Upper lobe of left lung (tissue), 6 donors: ENCODE measurements at regions not wholly inside any gene's neighbourhood (a gene's known extent, or its start where the extent isn't known, plus 50 kb on each side); places are given as distances from the start of the nearest gene placed in this dataset.
A peak's percentile ranks its signal among the peaks of the same experiment; 100 is the strongest.

Source experiments
- ATAC-seq, 2 donors: fragments of 200-7000 bp; cut with Tn5 transposase; one replicate each; pipeline ENCODE4 v1.9.1; 2022; ENCODE audit warnings: mild to moderate bottlenecking in 2 of 2, moderate library complexity in 2 of 2; ENCODE audit not compliant: low FRiP score in 2 of 2
- DNase-seq, 2 donors: peaks; one replicate each; pipeline ENCODE4 v3.0.0-alpha.2; 2019 to 2020
- H3K27ac ChIP-seq, 4 donors: fragments of 200-600 bp; sonication (generic); one replicate each; pipeline ENCODE4 v1.5.1; 2016 to 2019
- H3K27me3 ChIP-seq, 4 donors: fragments of 200-600 bp; sonication (generic); one replicate each; pipeline ENCODE4 v1.5.1; 2017 to 2019
- H3K36me3 ChIP-seq, 4 donors: fragments of 200-600 bp; sonication (generic); one replicate each; pipeline ENCODE4 v1.5.1; 2016 to 2019
- H3K4me1 ChIP-seq, 4 donors: fragments of 200-600 bp; sonication (generic); one replicate each; pipeline ENCODE4 v1.5.1; 2018 to 2019
- H3K4me3 ChIP-seq, 4 donors: fragments of 200-600 bp; sonication (generic); one replicate each; pipeline ENCODE4 v1.5.1; 2017 to 2019; ENCODE audit warnings: mild to moderate bottlenecking in 2 of 4, moderate library complexity in 1 of 4
- H3K9me3 ChIP-seq, 4 donors: fragments of 200-600 bp; sonication (generic); one replicate each; pipeline ENCODE4 v1.5.1; 2018 to 2019
- EP300 ChIP-seq, 4 donors: sonication (generic); formaldehyde crosslinking; IDR thresholded peaks; one replicate each; pipeline ENCODE4 v1.5.1; 2017; ENCODE audit warnings: antibody characterized with exemption in 4 of 4, control low read depth in 2 of 4
- POLR2A ChIP-seq, 4 donors: fragments of 450-650 bp; IDR thresholded peaks; one replicate each; pipeline ENCODE4 v1.5.1; 2016 to 2017; ENCODE audit warnings: antibody characterized with exemption in 4 of 4, mild to moderate bottlenecking in 2 of 4
- POLR2AphosphoS5 ChIP-seq, 2 donors: sonication (generic); formaldehyde crosslinking; IDR thresholded peaks; one replicate each; pipeline ENCODE4 v1.5.1; 2017; ENCODE audit warnings: antibody characterized with exemption in 2 of 2
- WGBS, 2 donors: methylation state at CpG; one replicate each; pipeline ENCODE4 v1.1.5; 2017 to 2018; 5-methylcytosine and 5-hydroxymethylcytosine counted together
- TF ChIP-seq, protein P1 (sequence below), 6 experiments: fragments of 450-650 bp in 4 of 6; fragments of 200-600 bp in 2 of 6; sonication (generic) in 2 of 6; IDR thresholded peaks; one replicate each; pipeline ENCODE4 v1.5.1; 2016 to 2019; ENCODE audit warnings: antibody characterized with exemption in 6 of 6
- donor health status: DM: no; HTN: no; CAD: no; lungs with moderate emphysema.
- donor health status: DM: no; HTN: yes; CAD: no; lungs with severe emphysema.

DNA sequence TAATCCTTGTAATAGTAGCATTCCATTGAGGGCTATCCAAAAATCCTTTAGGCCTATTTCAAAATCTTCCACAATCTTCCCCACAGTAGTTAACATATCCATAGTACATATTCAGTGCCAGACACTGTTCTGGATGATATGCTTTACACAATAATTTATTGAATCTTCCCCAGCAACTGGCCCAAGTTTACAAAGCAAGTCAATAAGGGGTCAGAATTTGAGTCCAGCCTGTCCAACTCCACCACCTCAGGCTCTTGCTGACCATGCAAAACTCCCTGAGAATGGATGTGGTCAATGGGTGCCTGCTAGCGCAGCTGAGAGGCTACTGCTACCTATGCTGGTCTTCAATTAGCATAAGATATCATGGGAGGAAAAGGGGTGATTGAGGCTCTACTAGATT lies 529.6 kb downstream of the FGF9 start:
- WGBS, 2 donors, result 94 to 100% methylated on average over 1 of the region's 1 CpG
- H3K36me3 ChIP-seq, result no peaks in the 10 kb centered on the region
- H3K27ac ChIP-seq, result no peak overlapping the region
- peaks cover 0 to 3% (median 0%) of the 10 kb centered on the region in 4 donors for H3K4me1 ChIP-seq
- H3K9me3 ChIP-seq, result no peaks in the 10 kb centered on the region
- ATAC-seq, result no peak
- H3K4me3 ChIP-seq, result no peak overlapping the region
- TF ChIP-seq POLR2AphosphoS5 (IDR thresholded peaks at IDR 0.05), result no peak
- TF ChIP-seq POLR2A (IDR thresholded peaks at IDR 0.05), result no peak
- TF ChIP-seq, protein P1, sequence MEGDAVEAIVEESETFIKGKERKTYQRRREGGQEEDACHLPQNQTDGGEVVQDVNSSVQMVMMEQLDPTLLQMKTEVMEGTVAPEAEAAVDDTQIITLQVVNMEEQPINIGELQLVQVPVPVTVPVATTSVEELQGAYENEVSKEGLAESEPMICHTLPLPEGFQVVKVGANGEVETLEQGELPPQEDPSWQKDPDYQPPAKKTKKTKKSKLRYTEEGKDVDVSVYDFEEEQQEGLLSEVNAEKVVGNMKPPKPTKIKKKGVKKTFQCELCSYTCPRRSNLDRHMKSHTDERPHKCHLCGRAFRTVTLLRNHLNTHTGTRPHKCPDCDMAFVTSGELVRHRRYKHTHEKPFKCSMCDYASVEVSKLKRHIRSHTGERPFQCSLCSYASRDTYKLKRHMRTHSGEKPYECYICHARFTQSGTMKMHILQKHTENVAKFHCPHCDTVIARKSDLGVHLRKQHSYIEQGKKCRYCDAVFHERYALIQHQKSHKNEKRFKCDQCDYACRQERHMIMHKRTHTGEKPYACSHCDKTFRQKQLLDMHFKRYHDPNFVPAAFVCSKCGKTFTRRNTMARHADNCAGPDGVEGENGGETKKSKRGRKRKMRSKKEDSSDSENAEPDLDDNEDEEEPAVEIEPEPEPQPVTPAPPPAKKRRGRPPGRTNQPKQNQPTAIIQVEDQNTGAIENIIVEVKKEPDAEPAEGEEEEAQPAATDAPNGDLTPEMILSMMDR (IDR thresholded peaks at IDR 0.05), result no peak
- TF ChIP-seq EP300 (IDR thresholded peaks at IDR 0.05), result no peak
- H3K27me3 ChIP-seq, result no peaks in the 10 kb centered on the region
- no peak for DNase-seq

DNA sequence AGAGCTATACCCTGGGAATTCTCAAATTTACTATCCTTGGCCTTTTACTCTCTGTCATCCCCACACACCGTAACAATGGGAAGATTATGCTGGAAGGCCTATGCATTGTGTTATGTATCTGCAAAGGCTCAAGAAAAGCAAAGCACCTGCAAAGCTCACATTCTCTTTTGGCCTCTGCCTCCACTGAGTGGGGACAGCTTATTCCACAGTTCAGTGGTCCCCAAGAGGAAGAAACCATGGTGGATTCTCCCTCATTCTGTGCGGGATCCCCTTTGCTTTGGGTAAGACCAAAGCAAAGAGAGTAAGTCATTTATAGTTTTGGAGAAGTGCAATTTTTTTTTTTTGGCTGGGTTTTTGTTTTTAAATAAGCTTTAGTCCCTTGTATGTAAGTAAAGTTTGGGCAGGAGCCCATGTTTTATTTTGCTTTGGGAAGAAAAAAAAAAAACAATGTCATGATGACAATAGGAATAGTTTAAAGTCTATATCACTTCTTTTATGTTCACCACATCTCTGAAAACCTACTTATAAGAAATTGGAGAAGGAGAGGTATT lies 530.6 kb downstream of the FGF9 start:
- TF ChIP-seq POLR2AphosphoS5 (IDR thresholded peaks at IDR 0.05) (no peak), EP300 (IDR thresholded peaks at IDR 0.05) (no peak), POLR2A (IDR thresholded peaks at IDR 0.05) (no peak)
- TF ChIP-seq, protein P1 (IDR thresholded peaks at IDR 0.05), result no peak
- no peaks in the 10 kb centered on the region for H3K36me3 ChIP-seq
- no peaks in the 10 kb centered on the region for H3K9me3 ChIP-seq
- no peaks in the 10 kb centered on the region for H3K27me3 ChIP-seq
- no peak for DNase-seq
- H3K27ac ChIP-seq, result no peak overlapping the region
- H3K4me1 ChIP-seq, result peaks cover 0 to 3% (median 0%) of the 10 kb centered on the region in 4 donors
- H3K4me3 ChIP-seq, result no peak overlapping the region
- 92 to 99% methylated on average over 2 of the region's 2 CpGs for WGBS, 2 donors
- ATAC-seq, result no peak

DNA sequence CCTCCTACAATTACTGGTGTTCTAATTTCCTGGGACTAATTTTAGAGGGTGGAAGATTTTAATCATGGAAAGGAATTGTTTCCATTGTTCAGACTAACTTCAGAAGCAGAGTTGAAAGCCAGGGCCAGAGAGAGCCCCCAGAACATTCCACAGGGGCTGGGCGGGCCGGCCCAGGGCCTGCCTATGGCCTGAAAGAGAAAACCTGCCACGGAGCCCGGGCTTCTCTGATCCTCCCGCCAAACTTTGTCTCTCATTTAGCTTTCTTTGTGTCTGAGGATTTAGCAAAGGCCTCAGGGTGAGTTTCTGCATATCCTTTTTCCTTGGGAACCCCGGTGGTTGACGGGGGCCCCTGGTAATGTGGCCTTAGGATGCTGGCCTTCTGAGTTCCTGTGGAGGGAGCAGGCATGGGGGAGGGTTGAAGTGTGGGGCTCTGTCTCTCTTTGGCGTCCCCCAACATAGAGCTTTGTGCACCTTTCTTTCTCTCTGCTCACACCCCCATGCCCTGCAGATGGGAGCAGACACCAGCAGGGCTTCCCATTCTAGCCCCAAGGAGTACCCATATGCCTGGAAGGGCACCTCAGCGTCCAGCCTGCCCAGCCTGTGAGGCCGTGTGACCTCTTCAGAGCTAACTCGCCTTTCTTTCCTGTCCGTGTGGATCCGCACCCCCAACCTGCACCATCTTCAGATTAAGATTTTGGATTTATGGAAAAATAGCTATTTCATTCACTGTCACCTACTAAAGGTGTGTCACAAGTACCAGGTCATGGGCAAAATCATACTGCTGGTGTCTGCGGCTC lies 539.5 kb downstream of the FGF9 start:
- no peaks in the 10 kb centered on the region for H3K36me3 ChIP-seq
- H3K27ac ChIP-seq, result no peak overlapping the region
- no peaks in the 10 kb centered on the region for H3K4me1 ChIP-seq
- H3K9me3 ChIP-seq, result no peaks in the 10 kb centered on the region
- H3K4me3 ChIP-seq, result no peak overlapping the region
- TF ChIP-seq POLR2AphosphoS5 (IDR thresholded peaks at IDR 0.05), result no peak
- TF ChIP-seq, protein P1 (IDR thresholded peaks at IDR 0.05), result no peak
- no peak for TF ChIP-seq POLR2A (IDR thresholded peaks at IDR 0.05)
- TF ChIP-seq EP300 (IDR thresholded peaks at IDR 0.05), result no peak
- ATAC-seq, result no peak
- 86 to 94% methylated on average over 13 to 14 of the region's 14 CpGs for WGBS, 2 donors
- H3K27me3 ChIP-seq, result no peaks in the 10 kb centered on the region
- peak in 1 of 2 donors; percentile 52 for DNase-seq

DNA sequence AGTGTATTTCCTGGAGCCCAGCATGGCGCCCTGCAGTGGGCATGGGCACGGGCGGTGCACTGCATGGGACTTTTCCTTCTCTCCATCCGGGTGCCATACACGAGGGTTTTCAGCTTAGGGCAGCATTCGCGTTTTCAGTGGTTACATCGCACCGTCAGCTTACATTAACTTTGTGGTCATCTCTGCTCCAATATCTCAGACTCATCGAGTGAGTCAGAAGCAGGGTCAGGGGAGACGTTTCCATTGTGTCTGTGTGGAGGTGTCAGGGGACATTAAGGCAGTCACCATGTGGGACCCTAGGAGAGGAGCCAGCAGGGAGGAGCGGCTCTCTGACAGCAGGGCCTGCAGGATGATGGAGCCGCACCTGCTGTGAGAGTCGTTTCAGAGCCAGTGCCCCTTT lies 541.0 kb downstream of the FGF9 start:
- no peak for TF ChIP-seq POLR2AphosphoS5 (IDR thresholded peaks at IDR 0.05)
- TF ChIP-seq EP300 (IDR thresholded peaks at IDR 0.05), result no peak
- TF ChIP-seq, protein P1 (IDR thresholded peaks at IDR 0.05), result no peak
- TF ChIP-seq POLR2A (IDR thresholded peaks at IDR 0.05), result no peak
- H3K9me3 ChIP-seq, result no peaks in the 10 kb centered on the region
- DNase-seq, result peak in 1 of 2 donors; percentile 45
- no peak for ATAC-seq
- H3K36me3 ChIP-seq, result no peaks in the 10 kb centered on the region
- H3K4me1 ChIP-seq, result no peaks in the 10 kb centered on the region
- WGBS, 2 donors, result 93 to 96% methylated on average over 14 of the region's 14 CpGs
- H3K4me3 ChIP-seq, result no peak overlapping the region
- no peak overlapping the region for H3K27ac ChIP-seq
- no peaks in the 10 kb centered on the region for H3K27me3 ChIP-seq
